Nephron (organoid): ENCODE measurements at regions not wholly inside any gene's neighbourhood (a gene's known extent, or its start where the extent isn't known, plus 50 kb on each side); places are given as distances from the start of the nearest gene placed in this dataset.

Source experiments
- H3K27ac Mint-ChIP-seq, 3 experiments: 2 replicates each; pipeline ENCODE4 v1.8.0; 2020; ENCODE audit warnings: mixed read lengths in 3 of 3, mild to moderate bottlenecking in 2 of 3, moderate library complexity in 1 of 3
- H3K27me3 Mint-ChIP-seq: 2 replicates; pipeline ENCODE4 v1.8.0; 2021; ENCODE audit warnings: low read depth, mild to moderate bottlenecking, moderate library complexity, mixed read lengths
- H3K36me3 Mint-ChIP-seq: 2 replicates; pipeline ENCODE4 v1.8.0; 2020; ENCODE audit warnings: low read depth, mixed read lengths
- H3K4me1 Mint-ChIP-seq: 2 replicates; pipeline ENCODE4 v1.8.0; 2020; ENCODE audit warnings: mixed read lengths
- H3K4me3 Mint-ChIP-seq, 3 experiments: 2 replicates each; pipeline ENCODE4 v1.8.0; 2020; ENCODE audit warnings: mild to moderate bottlenecking in 3 of 3, mixed read lengths in 3 of 3, moderate library complexity in 2 of 3
- H3K9me3 Mint-ChIP-seq: 2 replicates; pipeline ENCODE4 v1.8.0; 2020; ENCODE audit warnings: mixed read lengths
- TF ChIP-seq, protein P1 (sequence below), 3 experiments: fragments of 200-600 bp; sonication (generic); IDR thresholded peaks; one replicate each; pipeline ENCODE4 v1.5.0; 2021; ENCODE audit warnings: antibody characterized with exemption in 3 of 3; ENCODE audit not compliant: unreplicated experiment in 3 of 3

DNA sequence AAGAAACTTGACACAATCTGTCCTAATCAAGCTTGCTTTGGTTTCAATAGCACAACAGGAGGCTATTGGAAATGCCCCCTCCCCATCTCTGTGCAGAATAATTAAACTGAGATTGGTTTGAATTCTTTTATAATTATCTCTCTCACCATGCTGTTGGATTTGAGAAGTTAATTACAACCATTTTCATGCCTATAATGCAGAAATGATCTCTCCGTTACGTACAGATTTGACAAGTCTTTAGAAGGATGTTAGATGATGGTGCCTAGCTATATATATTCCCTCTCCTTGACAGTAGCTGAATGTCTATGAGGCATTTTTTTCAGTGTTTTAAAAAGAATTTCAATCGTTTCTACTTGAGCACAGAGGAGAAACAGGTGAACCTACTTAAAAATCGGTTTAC lies 488.4 kb upstream of the TECRL start:
- Mint-ChIP-seq H3K9me3 (no peaks in the 10 kb centered on the region), H3K4me1 (no peaks in the 10 kb centered on the region), H3K27ac (no peak overlapping the region), H3K4me3 (no peak overlapping the region), H3K36me3 (no peaks in the 10 kb centered on the region), H3K27me3 (no peaks in the 10 kb centered on the region)
- TF ChIP-seq, protein P1, sequence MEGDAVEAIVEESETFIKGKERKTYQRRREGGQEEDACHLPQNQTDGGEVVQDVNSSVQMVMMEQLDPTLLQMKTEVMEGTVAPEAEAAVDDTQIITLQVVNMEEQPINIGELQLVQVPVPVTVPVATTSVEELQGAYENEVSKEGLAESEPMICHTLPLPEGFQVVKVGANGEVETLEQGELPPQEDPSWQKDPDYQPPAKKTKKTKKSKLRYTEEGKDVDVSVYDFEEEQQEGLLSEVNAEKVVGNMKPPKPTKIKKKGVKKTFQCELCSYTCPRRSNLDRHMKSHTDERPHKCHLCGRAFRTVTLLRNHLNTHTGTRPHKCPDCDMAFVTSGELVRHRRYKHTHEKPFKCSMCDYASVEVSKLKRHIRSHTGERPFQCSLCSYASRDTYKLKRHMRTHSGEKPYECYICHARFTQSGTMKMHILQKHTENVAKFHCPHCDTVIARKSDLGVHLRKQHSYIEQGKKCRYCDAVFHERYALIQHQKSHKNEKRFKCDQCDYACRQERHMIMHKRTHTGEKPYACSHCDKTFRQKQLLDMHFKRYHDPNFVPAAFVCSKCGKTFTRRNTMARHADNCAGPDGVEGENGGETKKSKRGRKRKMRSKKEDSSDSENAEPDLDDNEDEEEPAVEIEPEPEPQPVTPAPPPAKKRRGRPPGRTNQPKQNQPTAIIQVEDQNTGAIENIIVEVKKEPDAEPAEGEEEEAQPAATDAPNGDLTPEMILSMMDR (IDR thresholded peaks at IDR 0.05; ENCODE audit: unreplicated experiment in 3 of 3), result no peak

DNA sequence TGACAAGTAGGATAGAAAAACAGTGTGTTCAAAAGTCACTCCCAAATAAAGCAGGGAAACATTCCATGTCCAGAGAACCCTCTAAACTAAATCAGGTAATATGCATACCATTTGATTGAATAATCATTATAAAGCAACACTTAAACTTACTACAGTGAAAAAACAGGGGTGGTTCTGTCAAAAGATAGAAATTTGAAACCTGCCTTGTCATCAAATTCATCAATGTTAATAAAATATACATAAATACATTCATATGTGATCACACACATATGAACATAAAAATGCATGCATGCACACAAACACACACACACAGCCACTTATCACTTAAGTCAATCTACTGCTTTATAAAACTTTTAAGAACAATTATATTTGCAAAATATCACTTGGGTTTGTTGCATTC lies 485.8 kb upstream of the TECRL start:
- H3K27ac Mint-ChIP-seq, result no peak overlapping the region
- TF ChIP-seq, protein P1 (IDR thresholded peaks at IDR 0.05; ENCODE audit: unreplicated experiment in 3 of 3), result no peak
- peaks cover 3% of the 10 kb centered on the region for H3K4me1 Mint-ChIP-seq
- H3K36me3 Mint-ChIP-seq, result no peaks in the 10 kb centered on the region
- H3K9me3 Mint-ChIP-seq, result no peaks in the 10 kb centered on the region
- no peaks in the 10 kb centered on the region for H3K27me3 Mint-ChIP-seq
- no peak overlapping the region for H3K4me3 Mint-ChIP-seq

DNA sequence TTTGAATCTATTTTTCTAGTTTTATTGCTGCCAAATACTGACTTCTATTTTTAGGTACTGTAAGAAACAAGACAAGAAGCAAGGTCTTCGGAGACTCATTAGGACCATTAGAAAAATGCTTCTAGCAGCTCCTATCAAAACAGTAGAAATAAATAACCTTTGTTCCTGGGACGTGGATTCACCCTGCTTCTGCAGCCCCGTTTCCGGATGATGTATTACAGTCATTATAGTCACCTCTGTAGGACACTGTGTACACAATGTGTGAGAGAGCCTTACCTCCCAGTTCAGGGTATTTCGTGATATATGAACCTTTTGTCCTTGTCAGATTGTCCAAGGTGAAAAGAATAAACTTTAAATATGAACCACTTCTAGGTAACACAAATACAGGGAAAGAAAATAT lies 484.0 kb upstream of the TECRL start:
- no peak overlapping the region for H3K4me3 Mint-ChIP-seq
- H3K9me3 Mint-ChIP-seq, result no peaks in the 10 kb centered on the region
- H3K36me3 Mint-ChIP-seq, result no peaks in the 10 kb centered on the region
- H3K27me3 Mint-ChIP-seq, result no peaks in the 10 kb centered on the region
- H3K27ac Mint-ChIP-seq, result no peak overlapping the region
- peaks cover 5% of the 10 kb centered on the region for H3K4me1 Mint-ChIP-seq
- TF ChIP-seq, protein P1 (IDR thresholded peaks at IDR 0.05; ENCODE audit: unreplicated experiment in 3 of 3), result no peak

DNA sequence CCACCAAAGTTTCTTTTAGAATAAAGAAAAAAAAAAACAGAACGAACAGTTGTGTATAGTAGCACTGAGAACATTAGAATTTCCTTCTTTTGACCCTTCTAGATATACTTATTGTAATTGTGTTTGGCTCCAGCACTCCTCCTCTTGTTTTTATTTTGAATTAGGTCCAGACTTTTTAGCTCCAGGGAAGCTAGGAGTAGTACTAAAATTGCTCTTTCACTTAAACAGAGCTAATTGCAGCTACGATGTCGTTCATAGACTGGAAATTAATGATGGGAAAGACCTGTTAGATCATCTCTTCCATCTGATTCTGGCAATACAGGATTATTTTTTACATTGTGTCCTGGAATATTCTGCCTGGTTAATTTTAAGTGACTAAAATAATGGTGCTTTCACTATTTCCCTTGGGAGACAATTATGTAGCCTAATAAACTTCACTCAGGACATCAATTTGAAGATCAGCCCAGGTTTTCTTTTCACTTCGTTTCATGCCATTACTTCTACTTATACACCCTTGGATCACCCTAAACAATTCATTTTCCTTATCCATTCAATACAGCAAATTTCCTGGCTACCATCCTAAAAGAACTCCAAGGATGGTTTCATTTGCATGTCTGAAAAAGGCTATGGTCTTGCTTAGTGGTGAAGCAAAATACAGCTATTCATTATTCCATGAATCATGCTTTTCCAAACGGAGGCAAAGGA lies 480.8 kb upstream of the TECRL start:
- H3K27ac Mint-ChIP-seq, result no peak overlapping the region
- TF ChIP-seq, protein P1 (IDR thresholded peaks at IDR 0.05; ENCODE audit: unreplicated experiment in 3 of 3), result no peak
- H3K36me3 Mint-ChIP-seq, result no peaks in the 10 kb centered on the region
- H3K27me3 Mint-ChIP-seq, result no peaks in the 10 kb centered on the region
- H3K4me1 Mint-ChIP-seq, result peaks cover 5% of the 10 kb centered on the region
- H3K9me3 Mint-ChIP-seq, result no peaks in the 10 kb centered on the region
- H3K4me3 Mint-ChIP-seq, result no peak overlapping the region

DNA sequence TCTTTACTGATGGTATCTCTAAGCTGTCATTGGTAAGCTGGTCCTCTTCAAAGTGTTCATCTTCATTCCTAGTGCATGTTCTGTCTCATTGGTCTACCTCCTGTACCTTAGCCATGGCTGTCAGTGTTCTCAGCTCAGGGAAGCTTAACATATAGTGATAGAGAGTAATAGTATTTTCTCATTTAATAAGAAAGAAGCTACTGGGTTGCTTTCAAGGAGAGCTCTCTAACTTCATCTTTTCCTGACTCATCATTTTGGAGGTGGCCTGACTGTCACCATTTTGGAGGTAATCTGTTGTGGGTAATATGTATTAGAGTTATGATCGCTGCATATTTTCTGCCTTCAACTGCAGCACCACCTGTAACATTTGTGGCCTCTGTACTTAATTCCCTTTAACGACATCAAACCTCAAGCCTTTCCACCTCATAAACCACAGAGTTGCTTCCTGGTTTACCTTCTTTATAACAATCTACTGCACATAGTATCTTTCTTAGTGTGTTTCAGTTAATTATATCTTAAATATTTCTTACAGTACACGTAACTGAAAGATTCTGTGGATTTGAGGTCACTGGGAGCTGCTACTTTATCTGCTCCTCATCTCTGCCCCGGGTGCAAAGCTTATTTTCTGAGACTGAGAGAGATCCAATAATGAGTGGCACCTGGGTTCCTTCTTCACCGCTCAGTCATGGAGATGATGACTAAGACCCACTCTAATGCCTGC lies 474.0 kb upstream of the TECRL start:
- Mint-ChIP-seq H3K36me3 (no peaks in the 10 kb centered on the region), H3K27ac (peak overlapping the region in 1 of 3 experiments; percentile 46), H3K9me3 (no peaks in the 10 kb centered on the region), H3K4me3 (no peak overlapping the region), H3K27me3 (no peaks in the 10 kb centered on the region), H3K4me1 (no peaks in the 10 kb centered on the region)
- TF ChIP-seq, protein P1 (IDR thresholded peaks at IDR 0.05; ENCODE audit: unreplicated experiment in 3 of 3), result no peak
